GM10248 (cell line): ENCODE measurements at regions not wholly inside any gene's neighbourhood (a gene's known extent, or its start where the extent isn't known, plus 50 kb on each side); places are given as distances from the start of the nearest gene placed in this dataset.

ENCODE experiments used
- CTCF ChIA-PET: fragments of 300-600 bp; sonication (Branson Sonifier 250); formaldehyde crosslinking; extraction: SDS; loops from one replicate; lab custom pipeline; 2021; ENCODE audit warnings: antibody characterized with exemption; lab: Yijun Ruan, JAX
- POLR2A ChIA-PET: fragments of 350-650 bp; sonication (Branson Sonifier 250); formaldehyde crosslinking; extraction: SDS; loops from one replicate; lab custom pipeline; 2020; ENCODE audit warnings: antibody characterized with exemption; lab: Yijun Ruan, JAX
- DNase-seq: peaks from one replicate; pipeline ENCODE4 v3.0.0; 2012; ENCODE audit errors: extremely low spot score
- CTCF ChIP-seq: IDR thresholded peaks from 2 replicates; pipeline ENCODE4 v1.5.1; 2012; ENCODE audit warnings: mild to moderate bottlenecking, low read depth; ENCODE audit errors: extremely low read depth, missing control alignments, control extremely low read depth

DNA sequence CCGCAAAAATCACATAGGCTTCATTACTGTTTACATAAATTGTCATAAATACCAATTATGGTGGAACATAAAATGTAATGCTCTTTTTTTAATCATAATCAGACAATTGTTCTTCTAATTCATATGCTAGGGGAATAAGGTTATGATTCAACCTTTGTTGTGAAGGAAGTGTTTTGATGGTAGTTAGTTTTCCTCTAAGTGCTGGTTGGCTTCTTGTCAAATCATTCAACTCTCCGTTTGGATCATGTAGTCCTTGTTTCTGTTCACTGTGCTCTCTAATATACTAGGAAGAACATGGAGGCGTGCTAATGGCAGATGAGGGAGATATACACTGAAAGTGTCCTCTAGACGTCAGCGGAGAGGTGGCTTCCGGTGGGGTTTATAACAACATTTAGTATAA, 1938.0 kb upstream of the PIK3C3 start:
- TF ChIP-seq CTCF: no peak
- POLR2A ChIA-PET: no interaction called here
- DNase-seq: no peak
- CTCF ChIA-PET: no interaction called here

GRCh38 chr18:40016405-40016804, 1938.6 kb upstream of the PIK3C3 start:
- no peak for DNase-seq
- ChIA-PET CTCF (no interaction called here), POLR2A (no interaction called here)
- TF ChIP-seq CTCF: no peak

DNA sequence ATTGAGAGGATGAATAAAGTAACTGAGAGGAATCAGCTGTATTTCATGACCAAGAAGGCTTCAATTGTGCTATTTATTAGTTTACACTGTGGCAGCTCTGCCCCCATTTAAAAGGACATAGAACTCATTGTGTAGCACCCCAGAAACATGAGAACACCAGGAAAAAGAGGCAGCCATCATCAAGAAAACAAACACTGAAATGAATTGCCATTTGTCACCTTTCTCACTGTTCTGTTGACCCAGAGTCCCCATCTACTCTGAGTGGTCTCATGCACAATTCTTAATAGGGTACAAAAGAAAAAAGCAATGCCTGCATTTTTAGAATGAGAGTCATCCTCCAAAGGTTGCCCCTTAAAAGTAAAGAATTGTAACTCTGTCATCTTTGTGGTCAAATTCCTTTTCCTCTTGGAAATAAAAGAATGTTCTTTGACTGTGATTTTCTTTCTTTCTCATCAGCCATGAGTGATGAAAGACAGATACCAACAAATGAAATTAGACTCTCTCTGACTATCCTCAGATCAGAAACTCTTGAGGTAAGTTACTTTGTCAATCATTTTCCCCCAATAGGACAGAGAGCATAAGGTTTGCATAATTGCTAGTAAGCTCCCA, 1941.9 kb upstream of the PIK3C3 start:
- no peak for DNase-seq
- ChIA-PET CTCF (no interaction called here), POLR2A (no interaction called here)
- no peak for TF ChIP-seq CTCF

DNA sequence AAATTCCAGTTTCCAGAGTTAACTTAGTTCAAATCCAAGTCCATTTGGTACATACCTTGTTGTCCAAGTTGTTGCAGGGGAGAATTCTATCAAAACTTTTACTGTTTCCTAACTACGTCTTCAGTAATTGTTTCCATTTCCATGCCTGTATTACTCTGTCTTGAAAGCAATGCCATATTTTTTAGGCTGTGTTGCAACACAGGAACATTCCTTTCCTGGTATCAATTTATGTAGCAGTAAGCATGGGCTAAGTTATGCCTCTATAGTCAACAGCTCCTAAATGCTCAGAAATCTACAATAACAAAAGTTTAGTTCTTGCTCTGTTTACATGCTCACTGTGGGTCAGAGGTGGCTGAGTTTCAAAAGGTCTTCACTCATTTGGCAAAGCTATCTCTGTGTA, 1943.8 kb upstream of the PIK3C3 start:
- CTCF ChIA-PET: no interaction called here

GRCh38 chr18:40006634-40007033, 1948.4 kb upstream of the PIK3C3 start:
- CTCF ChIA-PET: interaction anchor here (0.7 to 1.9 kb wide), 3 partner anchors 13 to 27 kb away, joined by 3 to 6 read pairs (median 3); no protein-coding TSS in a partner anchor

More for the DNA sequence above, 1943.8 kb upstream of the PIK3C3 start:
- no peak for DNase-seq
- POLR2A ChIA-PET: no interaction called here
- no peak for TF ChIP-seq CTCF

DNA sequence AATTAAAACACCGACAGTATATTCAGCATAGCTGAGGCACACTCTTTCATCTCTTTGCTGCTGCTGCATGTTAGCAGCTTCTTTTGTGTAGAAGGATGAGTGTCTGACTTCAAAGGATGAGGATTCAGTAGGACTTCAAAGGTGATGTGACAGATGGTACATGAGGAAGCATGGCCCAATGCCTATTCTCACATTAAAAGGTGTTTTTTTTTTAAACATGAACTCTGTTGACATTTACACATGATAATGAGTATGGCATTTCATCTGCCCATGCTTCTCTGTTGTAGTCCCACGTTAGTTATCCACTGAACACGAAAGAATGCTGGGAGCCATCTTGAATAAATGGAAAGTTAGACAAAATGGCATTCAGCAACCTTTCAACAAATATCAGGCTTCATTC, 1950.8 kb upstream of the PIK3C3 start:
- DNase-seq: no peak
- ChIA-PET CTCF (no interaction called here), POLR2A (no interaction called here)
- TF ChIP-seq CTCF: no peak

More at GRCh38 chr18:40006634-40007033, 1948.4 kb upstream of the PIK3C3 start:
- no peak for TF ChIP-seq CTCF
- POLR2A ChIA-PET: no interaction called here
- no peak for DNase-seq
